GM21360 (cell line): ENCODE measurements at regions not wholly inside any gene's neighbourhood (a gene's known extent, or its start where the extent isn't known, plus 50 kb on each side); places are given as distances from the start of the nearest gene placed in this dataset.

Experiments used
- ATAC-seq: cut with Tn5 transposase; IDR thresholded peaks from one replicate; pipeline ENCODE4 v1.9.1; 2021; ENCODE audit warnings: mild to moderate bottlenecking, moderate library complexity; ENCODE audit not compliant: unreplicated experiment

DNA sequence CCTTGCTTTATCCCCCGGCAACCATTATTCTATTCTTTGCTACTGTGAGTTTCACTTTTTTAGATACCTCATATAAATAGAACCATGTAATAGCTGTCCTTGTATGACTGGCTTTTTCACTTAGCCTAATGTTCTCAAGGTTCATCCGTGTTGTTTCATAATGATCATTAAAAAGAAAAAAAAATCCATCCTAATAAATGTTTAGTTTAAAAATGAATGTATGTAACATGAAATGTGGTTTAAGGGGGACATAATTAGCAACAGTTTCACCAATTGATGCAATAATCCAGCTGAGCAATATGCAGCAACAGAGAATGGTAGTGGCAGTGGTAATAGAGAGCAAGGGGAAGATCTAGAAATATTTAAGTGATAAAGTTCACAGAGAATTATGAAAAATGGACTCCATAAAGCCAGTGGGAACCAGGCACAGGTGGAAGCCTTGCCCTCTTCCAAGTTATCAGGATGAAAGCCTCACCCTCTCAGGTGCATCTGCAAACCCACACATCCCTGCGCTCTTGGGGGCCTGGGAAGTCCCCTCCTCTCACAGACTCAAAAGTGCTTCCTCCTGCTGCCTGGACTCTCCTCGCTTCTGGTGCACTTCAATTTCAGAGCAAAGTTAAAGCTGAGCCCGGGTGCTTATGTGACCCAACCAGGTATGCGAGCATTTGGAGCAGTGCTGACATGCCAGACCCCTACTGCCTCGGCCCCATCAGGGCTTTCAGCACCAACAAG is 1403.3 kb upstream of the SLC39A10 start:
- ATAC-seq = no peak

GRCh38 chr2:194252127-194252526 is 1404.9 kb upstream of the SLC39A10 start:
- no peak for ATAC-seq

DNA sequence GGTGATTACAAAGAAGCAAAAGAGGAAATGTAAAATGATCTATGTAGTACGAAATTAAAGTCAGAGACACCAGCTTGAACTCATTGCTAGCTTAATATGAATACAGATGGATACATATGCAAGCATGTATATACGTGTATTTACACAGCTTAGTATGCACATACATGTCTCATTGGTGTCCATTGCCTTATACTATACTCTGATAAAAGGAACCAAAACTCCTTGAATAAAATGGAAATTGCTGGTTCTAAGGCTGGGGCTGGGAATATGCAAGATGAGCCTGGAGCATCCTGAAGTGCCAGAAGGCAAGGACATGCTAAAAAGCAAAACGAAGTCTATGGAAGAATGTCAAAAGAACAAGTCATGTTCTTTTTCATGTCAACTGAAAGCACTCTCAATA is 1424.4 kb upstream of the SLC39A10 start:
- ATAC-seq = no peak

- ATAC-seq = no peak
Measured at GRCh38 chr2:194223218-194223617, 1433.8 kb upstream of the SLC39A10 start.

GRCh38 chr2:194214192-194214591 is 1442.8 kb upstream of the SLC39A10 start:
- ATAC-seq = no peak

GRCh38 chr2:194205568-194206227 is 1451.3 kb upstream of the SLC39A10 start:
- no peak for ATAC-seq

DNA sequence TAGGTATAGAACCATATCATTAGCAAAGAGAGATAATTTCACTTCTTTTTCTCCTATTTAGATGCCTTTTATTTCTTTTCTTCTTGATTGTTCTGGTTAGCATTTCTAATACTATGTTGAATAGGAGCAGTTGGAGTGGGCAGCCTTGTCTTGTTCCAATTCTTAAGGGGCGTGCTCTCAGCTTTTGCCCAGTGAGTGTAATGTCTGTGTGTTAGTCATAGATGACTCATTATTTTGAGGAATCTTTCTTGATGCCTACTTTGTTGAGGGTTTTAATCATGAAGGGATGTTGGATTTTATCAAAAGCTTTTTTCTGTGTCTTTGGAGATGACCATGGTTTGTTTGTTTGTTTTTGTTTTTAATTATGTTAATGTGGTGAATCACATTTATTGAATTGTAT is 1453.1 kb upstream of the SLC39A10 start:
- no peak for ATAC-seq

DNA sequence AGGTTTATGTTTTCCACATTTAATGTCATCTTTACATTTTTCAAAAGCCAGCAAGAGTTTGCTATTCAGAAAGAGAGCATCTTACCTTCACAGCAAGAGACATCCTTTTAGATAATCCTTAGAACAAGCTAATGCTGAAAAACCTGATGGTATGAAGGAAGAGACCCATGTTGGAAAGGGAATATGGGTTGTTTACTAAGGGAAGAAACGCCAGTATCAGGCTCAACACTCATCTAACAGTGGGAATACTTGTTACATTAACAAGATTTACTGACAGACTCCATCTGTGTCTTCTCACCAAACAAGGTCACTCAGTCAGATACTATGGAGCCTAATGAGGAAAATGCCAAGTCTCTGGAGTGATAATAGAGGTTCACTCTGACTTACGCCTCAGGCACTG is 1474.1 kb upstream of the SLC39A10 start:
- ATAC-seq = no peak

DNA sequence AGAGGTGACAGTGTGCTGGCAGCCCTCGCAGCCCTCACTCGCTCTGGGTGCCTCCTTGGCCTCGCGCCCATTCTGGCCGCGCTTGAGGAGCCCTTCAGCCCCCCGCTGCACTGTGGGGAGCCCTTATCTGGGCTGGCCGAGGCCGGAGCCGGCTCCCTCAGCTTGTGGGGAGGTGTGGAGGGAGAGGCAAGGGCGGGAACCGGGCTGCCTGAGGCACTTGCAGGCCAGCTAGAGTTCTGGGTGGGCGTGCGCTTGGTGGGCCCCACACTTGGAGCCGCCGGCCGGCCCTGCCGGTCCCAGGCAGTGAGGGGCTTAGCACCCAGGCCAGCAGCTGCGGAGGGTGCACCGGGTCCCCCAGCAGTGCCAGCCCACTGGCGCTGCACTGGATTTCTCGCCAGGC is 1480.9 kb upstream of the SLC39A10 start:
- no peak for ATAC-seq

GRCh38 chr2:194166818-194167217 is 1490.2 kb upstream of the SLC39A10 start:
- peak; percentile 89 for ATAC-seq

DNA sequence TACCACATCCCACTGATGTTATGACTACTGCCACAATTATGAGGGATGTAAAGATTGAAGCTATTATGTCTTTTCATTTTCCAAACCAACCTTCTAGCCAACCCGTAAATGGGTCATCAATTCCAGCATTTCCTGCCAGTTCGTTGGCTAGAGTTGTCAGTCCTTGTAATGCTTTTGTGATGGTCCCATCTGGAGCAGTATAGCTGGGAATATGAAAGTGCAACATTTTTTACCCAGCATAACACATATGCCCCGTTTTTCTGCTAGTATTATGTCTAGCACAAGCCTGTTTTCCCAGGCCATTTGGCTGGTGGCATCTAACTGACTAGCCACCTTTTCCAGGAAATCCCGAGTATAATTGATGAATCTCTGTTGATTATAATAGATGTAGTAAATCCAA is 1501.6 kb upstream of the SLC39A10 start:
- ATAC-seq = no peak

- no peak for ATAC-seq
Measured at GRCh38 chr2:194151231-194151630, 1505.8 kb upstream of the SLC39A10 start.

DNA sequence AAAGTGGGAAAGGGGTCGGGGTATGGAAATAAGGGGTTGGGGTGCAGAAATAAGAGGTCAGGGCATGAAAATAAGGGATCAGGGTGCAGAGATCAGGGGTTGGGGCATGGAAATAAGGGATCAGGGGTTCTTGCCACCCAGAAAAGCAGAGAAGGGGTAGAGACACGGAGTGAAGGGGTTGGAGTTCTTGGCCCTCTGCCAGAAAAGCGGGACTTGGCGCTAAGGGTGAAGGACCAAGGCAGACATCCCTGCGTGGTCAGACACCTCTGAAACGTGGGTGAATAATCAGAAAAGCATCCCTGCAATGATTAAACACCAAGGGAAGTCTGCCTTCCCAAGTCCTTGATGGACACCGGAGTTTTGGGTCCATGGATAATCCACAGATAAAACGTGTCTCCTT is 1521.6 kb upstream of the SLC39A10 start:
- no peak for ATAC-seq

- no peak for ATAC-seq
Measured at GRCh38 chr2:194128810-194129209, 1528.2 kb upstream of the SLC39A10 start.

DNA sequence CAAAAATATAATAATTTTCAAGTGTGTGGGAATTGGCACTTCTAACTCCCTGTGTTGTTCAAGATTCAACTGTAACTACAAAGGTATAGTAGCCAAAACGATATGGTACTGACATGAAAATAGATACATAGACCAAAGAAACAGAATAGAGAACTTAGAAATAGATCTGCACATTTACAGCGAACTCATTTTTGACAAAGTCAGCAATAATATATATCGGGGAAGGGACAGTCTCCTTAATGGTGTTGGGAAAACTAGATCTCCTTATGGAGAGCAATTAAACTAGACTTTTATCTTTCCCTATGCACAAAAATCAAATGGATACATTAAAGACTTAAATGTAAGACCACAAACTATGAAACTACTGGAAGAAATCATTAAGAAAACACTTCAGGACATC is 1530.6 kb upstream of the SLC39A10 start:
- no peak for ATAC-seq

DNA sequence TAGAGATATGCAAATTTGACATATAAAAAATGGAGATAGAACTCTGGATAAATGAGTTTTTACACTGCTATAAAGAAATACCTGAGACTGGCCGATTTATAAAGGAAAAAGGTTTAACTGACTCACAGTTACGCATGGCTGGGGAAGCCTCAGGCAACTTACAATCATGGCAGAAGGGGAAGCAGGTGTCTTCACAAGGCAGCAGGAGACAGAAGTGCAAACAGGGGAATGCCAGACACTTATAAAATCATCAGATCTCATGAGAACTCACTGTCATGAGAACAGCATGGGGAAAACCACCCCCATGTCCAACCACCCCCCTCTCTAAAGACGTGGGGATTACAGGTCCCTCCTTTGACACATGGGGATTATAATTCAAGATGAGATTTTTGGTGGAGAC is 1540.2 kb upstream of the SLC39A10 start:
- ATAC-seq = no peak

- ATAC-seq = no peak
Measured at GRCh38 chr2:194105358-194105757, 1551.7 kb upstream of the SLC39A10 start.

DNA sequence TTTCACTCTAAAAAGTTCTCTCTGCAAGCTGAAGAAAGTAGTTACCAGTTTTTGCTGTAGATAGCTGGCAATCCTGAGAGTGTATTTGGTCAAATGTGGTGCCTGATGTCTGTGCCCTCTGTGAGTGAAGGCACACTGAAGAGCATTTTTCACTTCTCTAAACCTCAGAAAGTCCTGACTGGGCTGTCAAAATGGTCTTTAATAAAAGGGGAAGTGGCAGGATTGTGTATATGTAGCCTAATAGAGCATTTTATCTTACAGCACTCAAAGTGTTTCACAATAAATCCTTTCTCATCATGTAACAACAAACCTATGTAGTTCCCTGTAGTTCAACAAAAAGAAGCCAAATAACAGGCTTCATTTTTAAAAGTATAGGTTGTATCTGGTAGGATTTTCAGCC is 1552.3 kb upstream of the SLC39A10 start:
- ATAC-seq = peak; percentile 98

DNA sequence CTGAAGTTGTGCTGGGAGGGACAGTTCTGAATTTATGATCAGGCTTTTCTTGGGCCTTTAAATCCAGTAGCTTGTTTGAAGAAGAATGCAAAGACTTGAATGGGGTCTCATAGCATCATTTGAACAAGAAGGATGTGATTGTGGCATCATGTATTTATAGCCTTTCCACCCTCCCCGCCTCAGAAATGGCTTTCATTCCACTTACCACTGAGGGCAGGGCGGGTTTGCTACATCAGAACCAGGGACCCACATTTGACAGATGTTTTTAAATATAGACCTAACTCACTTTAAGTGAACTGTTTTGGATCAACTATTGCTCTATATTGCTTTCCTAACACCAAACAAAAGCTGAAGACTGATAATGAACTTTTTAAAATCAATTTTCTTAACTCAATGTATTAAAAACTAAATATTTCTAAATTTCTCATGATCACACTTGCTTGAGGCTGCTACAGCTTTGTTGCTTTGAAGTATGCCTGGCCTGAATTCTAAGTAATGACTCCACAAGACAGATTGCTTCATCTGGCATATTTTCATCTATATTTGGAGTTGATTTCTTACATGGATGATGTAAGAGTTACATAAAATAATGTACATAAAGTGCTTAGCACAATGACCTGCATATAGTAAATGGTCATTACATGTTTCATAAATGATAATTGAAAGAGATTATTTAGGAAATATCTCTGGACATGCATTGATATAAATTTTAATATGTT is 1552.9 kb upstream of the SLC39A10 start:
- ATAC-seq = peak; percentile 18

- ATAC-seq = no peak
Measured at GRCh38 chr2:194102546-194102945, 1554.5 kb upstream of the SLC39A10 start.

- ATAC-seq = no peak
Measured at GRCh38 chr2:194100201-194100600, 1556.8 kb upstream of the SLC39A10 start.

GRCh38 chr2:194096402-194096801 is 1560.6 kb upstream of the SLC39A10 start:
- ATAC-seq = no peak
